Activated B cell treated with CpG ODN at 0.5 μM for 24 hours (primary cell): ENCODE measurements at regions not wholly inside any gene's neighbourhood (a gene's known extent, or its start where the extent isn't known, plus 50 kb on each side); places are given as distances from the start of the nearest gene placed in this dataset.

Source experiments
- ATAC-seq: fragments of 200-7000 bp; cut with Tn5 transposase; one replicate; pipeline ENCODE4 v1.10.0; 2021; ENCODE audit warnings: low read depth, mild to moderate bottlenecking, moderate library complexity
- CTCF ChIA-PET: fragments of 350-600 bp; sonication (Branson Sonifier 250); formaldehyde crosslinking; loops from one replicate; lab custom pipeline; 2021; ENCODE audit warnings: antibody characterized with exemption; lab: Charles Lee
- POLR2A ChIA-PET: fragments of 350-600 bp; sonication (Branson Sonifier 250); formaldehyde crosslinking; loops from one replicate; lab custom pipeline; 2021; ENCODE audit warnings: antibody characterized with exemption; lab: Charles Lee
- DNase-seq: peaks from one replicate; pipeline ENCODE4 v3.0.0; 2022
- H3K27ac Mint-ChIP-seq: one replicate; pipeline ENCODE4 v1.8.0; 2020; ENCODE audit warnings: mixed read lengths
- H3K27me3 Mint-ChIP-seq: one replicate; pipeline ENCODE4 v1.8.0; 2021; ENCODE audit warnings: mixed read lengths
- H3K36me3 Mint-ChIP-seq: one replicate; pipeline ENCODE4 v1.8.0; 2021; ENCODE audit warnings: low read depth, mixed read lengths
- H3K4me1 Mint-ChIP-seq: one replicate; pipeline ENCODE4 v1.8.0; 2021; ENCODE audit warnings: mixed read lengths
- H3K4me3 Mint-ChIP-seq: one replicate; pipeline ENCODE4 v1.8.0; 2020; ENCODE audit warnings: mild to moderate bottlenecking, mixed read lengths
- H3K9me3 Mint-ChIP-seq: one replicate; pipeline ENCODE4 v1.8.0; 2020; ENCODE audit warnings: mixed read lengths
- intact Hi-C: fragments of 100-400 bp; cut with micrococcal nuclease; formaldehyde crosslinking; loops from one replicate; pipeline ENCODE4 v1.15.1; 2024
- TF ChIP-seq, protein P1 (sequence below): fragments of 200-600 bp; IDR thresholded peaks from one replicate; pipeline ENCODE4 v1.8.0; 2022; ENCODE audit warnings: antibody characterized with exemption, mild to moderate bottlenecking

DNA sequence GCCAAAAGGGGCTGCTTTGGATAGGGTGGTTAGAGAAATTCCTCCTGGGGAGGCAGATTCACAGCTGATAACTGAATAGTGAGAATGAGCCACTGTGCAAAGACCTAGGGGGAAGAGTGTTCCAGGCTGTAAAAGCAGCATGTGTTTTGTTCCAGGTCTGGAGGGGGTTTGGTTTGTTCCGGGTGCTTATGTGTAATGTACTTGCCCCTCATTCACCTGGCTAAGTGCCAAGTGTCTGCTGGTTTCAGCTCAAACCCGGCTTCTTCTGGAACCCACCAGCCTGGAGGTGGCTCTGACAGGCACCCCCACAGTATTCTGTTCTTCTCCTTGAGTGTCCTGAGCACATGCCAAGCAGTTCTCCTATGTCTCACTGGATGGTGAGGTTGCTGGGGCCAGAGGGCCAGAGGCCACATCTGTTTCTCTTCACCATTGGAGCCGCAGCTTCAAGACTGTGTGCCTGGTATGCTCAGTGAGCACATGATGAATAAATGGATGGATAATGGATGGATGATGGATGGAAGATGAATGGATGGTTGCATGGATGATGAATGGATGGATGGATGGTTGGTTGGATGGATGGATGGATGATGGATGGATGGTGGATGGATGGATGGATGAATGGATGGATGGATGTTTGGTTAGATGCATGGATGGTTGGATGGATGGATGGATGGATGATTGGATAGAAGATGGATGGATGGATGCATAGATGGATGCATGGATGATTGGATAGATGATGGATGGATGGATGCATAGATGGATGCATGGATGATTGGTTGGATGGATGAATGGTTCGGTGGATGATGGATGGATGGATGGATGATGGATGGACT lies 227.6 kb downstream of the BMP7 start:
- DNase-seq (no peak), ATAC-seq (no peak)
- Mint-ChIP-seq H3K4me1 (no peaks in the 10 kb centered on the region), H3K4me3 (no peak overlapping the region), H3K27ac (no peak overlapping the region), H3K36me3 (no peaks in the 10 kb centered on the region), H3K27me3 (peaks cover 11% of the 10 kb centered on the region), H3K9me3 (peaks cover 9% of the 10 kb centered on the region)
- POLR2A ChIA-PET = no interaction called here
- CTCF ChIA-PET = no interaction called here
- TF ChIP-seq, protein P1, sequence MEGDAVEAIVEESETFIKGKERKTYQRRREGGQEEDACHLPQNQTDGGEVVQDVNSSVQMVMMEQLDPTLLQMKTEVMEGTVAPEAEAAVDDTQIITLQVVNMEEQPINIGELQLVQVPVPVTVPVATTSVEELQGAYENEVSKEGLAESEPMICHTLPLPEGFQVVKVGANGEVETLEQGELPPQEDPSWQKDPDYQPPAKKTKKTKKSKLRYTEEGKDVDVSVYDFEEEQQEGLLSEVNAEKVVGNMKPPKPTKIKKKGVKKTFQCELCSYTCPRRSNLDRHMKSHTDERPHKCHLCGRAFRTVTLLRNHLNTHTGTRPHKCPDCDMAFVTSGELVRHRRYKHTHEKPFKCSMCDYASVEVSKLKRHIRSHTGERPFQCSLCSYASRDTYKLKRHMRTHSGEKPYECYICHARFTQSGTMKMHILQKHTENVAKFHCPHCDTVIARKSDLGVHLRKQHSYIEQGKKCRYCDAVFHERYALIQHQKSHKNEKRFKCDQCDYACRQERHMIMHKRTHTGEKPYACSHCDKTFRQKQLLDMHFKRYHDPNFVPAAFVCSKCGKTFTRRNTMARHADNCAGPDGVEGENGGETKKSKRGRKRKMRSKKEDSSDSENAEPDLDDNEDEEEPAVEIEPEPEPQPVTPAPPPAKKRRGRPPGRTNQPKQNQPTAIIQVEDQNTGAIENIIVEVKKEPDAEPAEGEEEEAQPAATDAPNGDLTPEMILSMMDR = no peak
- intact Hi-C loops = no loop called here

DNA sequence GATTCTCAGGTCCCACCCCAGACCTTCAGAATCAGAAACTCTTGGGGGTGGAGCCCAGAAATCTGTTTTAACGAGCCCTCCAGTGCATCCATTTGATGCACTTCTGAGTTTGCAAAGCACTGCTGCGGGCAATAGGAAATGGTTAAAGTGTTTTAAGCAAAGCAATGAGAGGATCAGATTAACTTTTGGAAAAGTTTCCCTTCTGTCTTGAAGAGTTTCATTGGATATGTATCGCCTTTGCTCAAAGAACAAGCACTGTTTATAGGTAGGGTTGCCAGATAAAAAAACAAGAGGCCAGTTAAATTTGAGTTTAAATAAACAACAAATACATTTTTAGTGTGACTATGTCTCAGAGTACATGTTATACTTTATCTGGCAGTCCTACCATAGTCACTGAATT lies 226.0 kb downstream of the BMP7 start:
- ATAC-seq (no peak), DNase-seq (no peak)
- CTCF ChIA-PET = no interaction called here
- intact Hi-C loops = no loop called here
- peaks cover 9% of the 10 kb centered on the region for H3K27me3 Mint-ChIP-seq
- H3K4me3 Mint-ChIP-seq = no peak overlapping the region
- POLR2A ChIA-PET = no interaction called here
- H3K9me3 Mint-ChIP-seq = no peaks in the 10 kb centered on the region
- H3K27ac Mint-ChIP-seq = no peak overlapping the region
- no peaks in the 10 kb centered on the region for H3K36me3 Mint-ChIP-seq
- TF ChIP-seq, protein P1 = no peak
- no peaks in the 10 kb centered on the region for H3K4me1 Mint-ChIP-seq

DNA sequence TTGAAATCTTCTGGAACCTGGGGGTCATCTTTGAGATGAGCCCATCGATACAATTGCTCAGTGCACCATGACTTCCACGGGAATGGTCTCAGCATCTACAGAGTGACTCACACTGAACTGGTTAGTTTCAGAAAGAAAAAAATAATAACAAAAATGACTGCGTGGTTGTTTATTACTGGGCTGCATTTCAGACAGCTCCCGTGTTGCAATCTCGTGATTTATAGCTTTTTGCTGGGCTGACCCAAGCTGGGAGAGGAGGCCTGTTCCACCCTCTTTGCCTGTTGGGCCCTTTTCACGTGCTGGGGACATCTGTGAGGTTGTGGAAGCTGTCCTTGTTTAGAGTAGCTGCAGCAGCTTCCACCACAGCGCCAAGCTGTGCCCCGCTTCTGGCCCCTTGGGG lies 225.5 kb downstream of the BMP7 start:
- Mint-ChIP-seq H3K36me3 (no peaks in the 10 kb centered on the region), H3K4me3 (no peak overlapping the region), H3K27ac (no peak overlapping the region), H3K27me3 (peaks cover 7% of the 10 kb centered on the region), H3K9me3 (no peaks in the 10 kb centered on the region), H3K4me1 (no peaks in the 10 kb centered on the region)
- DNase-seq (no peak), ATAC-seq (no peak)
- ChIA-PET POLR2A (interaction anchor here (0.7 kb wide), 1 partner anchor 61 kb away, joined by 3 read pairs; no protein-coding TSS in a partner anchor), CTCF (no interaction called here)
- TF ChIP-seq, protein P1 = no peak
- intact Hi-C loops = no loop called here

DNA sequence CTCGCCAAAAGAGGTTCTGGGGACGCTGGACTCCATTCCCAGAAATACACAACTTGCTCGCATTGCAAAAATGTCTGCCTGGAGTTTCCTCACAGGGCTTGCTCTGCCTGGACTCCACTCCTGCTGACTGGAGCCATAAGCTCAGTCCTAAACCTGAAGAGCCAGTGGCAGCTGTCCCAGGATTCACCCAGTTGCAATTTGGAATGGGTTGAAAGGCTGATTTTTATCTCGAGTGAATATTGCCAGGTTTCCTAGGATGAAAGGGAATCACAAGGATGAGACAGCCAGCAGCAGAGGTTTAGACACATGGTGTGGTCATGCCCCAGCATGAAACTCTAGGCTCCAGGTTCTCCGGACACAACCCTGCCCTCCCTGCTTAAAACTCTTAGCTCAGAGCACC lies 223.3 kb downstream of the BMP7 start:
- ATAC-seq (no peak), DNase-seq (no peak)
- peaks cover 3% of the 10 kb centered on the region for H3K27me3 Mint-ChIP-seq
- H3K27ac Mint-ChIP-seq = no peak overlapping the region
- ChIA-PET POLR2A (no interaction called here), CTCF (no interaction called here)
- no peaks in the 10 kb centered on the region for H3K9me3 Mint-ChIP-seq
- TF ChIP-seq, protein P1 = no peak
- no peaks in the 10 kb centered on the region for H3K4me1 Mint-ChIP-seq
- no peaks in the 10 kb centered on the region for H3K36me3 Mint-ChIP-seq
- H3K4me3 Mint-ChIP-seq = no peak overlapping the region
- intact Hi-C loops = no loop called here

DNA sequence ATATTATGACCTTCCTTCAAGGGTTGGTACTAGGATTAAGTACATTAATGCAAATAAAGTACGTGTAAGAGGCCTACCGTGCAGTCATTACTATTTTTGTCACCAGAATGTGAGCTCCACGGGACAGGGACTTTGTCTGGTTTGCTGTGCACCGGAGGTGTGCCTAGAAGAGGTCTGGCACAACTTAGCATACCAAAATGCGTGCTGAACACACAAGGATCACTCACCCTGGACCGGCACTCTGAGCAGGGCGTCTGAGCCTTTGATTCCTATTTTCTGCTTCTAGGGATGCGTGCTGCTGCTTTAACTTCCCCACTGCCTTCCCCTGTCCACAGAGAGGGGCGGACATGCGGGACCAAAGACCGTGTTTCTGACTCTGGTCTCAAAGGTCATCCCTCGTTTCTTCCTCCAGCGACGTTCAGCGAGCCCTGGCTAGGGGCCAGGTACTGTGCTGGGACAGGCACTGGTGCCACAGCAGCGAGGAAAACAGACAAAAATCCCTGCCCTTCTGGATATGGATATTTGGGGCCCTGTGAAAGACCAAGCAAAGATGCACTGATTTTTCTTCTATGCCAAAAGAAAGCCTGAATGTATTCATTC lies 222.7 kb downstream of the BMP7 start:
- peaks cover 3% of the 10 kb centered on the region for H3K27me3 Mint-ChIP-seq
- TF ChIP-seq, protein P1 = no peak
- H3K36me3 Mint-ChIP-seq = no peaks in the 10 kb centered on the region
- CTCF ChIA-PET = no interaction called here
- ATAC-seq = no peak
- no peaks in the 10 kb centered on the region for H3K9me3 Mint-ChIP-seq
- H3K4me3 Mint-ChIP-seq = no peak overlapping the region
- POLR2A ChIA-PET = no interaction called here
- no peak for DNase-seq
- H3K4me1 Mint-ChIP-seq = no peaks in the 10 kb centered on the region
- intact Hi-C loops = no loop called here
- H3K27ac Mint-ChIP-seq = no peak overlapping the region
